ENCODE measurements at regions not wholly inside any gene's neighbourhood (a gene's known extent, or its start where the extent isn't known, plus 50 kb on each side); places are given as distances from the start of the nearest gene placed in this dataset.

DNA sequence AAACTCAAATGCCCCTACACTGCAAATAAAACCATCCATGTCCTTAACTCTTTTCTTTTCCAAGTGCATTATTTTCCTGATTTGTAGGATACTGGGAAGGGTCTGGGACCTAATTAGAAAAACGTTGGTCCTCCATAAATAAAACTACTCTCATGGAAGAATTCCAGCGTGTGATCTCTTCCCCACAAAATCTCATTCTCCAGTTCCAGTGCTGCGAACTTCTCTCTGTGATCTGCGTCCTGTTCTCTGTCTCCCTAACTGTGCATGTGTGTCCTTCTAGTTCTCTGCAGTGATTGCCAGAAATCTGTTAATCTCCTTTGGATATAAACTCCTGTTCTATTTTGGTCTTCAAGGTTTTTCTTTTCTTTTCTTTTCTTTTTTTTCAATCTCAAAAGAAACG, 148.1 kb downstream of the BBOX1 start:
- TF ChIP-seq, protein P1, sequence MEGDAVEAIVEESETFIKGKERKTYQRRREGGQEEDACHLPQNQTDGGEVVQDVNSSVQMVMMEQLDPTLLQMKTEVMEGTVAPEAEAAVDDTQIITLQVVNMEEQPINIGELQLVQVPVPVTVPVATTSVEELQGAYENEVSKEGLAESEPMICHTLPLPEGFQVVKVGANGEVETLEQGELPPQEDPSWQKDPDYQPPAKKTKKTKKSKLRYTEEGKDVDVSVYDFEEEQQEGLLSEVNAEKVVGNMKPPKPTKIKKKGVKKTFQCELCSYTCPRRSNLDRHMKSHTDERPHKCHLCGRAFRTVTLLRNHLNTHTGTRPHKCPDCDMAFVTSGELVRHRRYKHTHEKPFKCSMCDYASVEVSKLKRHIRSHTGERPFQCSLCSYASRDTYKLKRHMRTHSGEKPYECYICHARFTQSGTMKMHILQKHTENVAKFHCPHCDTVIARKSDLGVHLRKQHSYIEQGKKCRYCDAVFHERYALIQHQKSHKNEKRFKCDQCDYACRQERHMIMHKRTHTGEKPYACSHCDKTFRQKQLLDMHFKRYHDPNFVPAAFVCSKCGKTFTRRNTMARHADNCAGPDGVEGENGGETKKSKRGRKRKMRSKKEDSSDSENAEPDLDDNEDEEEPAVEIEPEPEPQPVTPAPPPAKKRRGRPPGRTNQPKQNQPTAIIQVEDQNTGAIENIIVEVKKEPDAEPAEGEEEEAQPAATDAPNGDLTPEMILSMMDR (IDR thresholded peaks at IDR 0.05): no peak
- DNase-seq (no peak), ATAC-seq (no peak)
- Histone ChIP-seq H3K9me3 (no peaks in the 10 kb centered on the region), H3K36me3 (ENCODE audit: insufficient read depth in 1 of 2, low read depth in 1 of 2) (no peaks in the 10 kb centered on the region), H3K27me3 (ENCODE audit: insufficient read depth in 3 of 3, low read length in 2 of 3) (no peaks in the 10 kb centered on the region), H3K4me3 (no peak overlapping the region), H3K27ac (no peak overlapping the region), H3K4me1 (peaks cover 4% of the 10 kb centered on the region)
- intact Hi-C loops (cut with DNase I): loop anchor here in 1 of 2 donors (2.0 to 10.0 kb wide), 2 partner anchors 46 to 292 kb away; no protein-coding TSS in a partner anchor
- 19 to 37% (median 29%) methylated on average over 5 of the region's 5 CpGs for WGBS, 3 donors

DNA sequence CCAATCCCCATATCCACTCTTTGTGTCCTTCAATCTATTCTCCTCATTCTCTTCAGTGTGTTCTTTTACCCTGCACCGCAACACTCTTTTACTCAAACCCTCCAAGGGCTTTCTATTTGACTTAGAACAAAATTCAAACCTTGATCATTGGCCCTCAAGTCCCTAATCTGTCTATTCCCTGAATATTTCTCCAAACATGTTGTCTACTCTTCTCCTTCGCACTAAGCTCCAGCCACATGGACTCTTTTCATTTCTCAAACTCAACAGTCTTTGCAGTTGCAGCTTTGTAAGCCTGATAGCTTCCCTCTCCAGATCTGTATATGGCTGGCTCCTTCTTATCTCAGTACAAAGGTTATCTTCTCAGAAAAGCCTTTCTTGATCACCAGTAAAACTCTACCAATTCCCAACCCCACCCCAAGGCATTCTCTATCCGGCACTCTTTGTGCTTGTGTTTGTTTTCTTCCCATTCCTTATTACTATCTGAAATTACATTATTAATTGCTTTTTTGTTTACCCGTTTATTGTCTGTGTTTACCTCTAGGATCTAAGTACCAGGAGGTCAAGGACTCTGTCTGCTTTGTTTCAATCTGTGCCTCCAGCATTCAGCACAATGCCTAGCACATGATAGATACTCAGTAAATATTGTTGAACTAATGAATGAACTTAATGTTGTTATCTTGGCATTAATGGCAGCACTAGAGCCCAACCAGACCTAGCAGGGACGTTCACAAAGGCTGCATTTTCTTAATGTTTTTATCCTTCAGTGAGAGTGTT, 147.4 kb downstream of the BBOX1 start:
- no peak for DNase-seq

DNA sequence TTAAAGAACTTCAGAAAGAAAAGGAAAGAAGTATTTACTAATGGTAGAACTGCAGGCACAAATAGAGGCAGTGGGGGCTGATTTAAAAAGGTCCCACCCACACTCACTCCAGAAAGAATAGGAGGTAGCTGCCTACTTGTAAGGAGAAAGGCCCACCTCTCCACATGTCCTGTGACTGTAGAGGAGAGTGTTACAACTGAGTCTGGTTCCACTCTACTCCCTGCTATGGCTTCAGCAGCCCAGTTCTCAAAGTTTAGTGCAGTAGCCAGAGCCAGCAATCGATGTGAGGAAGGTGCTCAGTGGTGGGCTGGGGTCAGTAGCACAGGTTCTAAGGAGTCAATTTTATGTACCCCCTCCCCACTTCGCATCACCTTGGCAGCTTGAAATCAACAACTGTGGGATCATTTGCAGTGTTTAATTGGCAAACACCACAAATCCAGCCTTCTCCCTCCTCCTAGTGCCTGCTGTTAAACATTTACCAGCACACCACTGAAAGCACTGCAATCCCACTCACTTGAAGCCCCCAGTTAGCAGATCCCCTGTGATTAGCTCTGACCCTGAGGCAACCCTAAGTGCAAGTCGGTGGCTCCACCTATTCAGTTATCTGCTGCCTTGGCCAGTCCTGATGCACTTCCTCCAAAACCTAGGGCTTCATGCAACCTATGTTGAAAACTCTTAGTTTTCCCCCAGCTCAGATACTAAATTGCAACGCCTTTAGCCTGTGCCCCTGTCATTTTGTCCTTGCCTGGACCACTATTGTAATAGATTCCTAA, 146.6 kb downstream of the BBOX1 start:
- Histone ChIP-seq H3K9me3 (no peaks in the 10 kb centered on the region), H3K4me1 (peaks cover 4% of the 10 kb centered on the region), H3K27ac (no peak overlapping the region), H3K36me3 (ENCODE audit: insufficient read depth in 1 of 2, low read depth in 1 of 2) (no peaks in the 10 kb centered on the region), H3K27me3 (ENCODE audit: insufficient read depth in 3 of 3, low read length in 2 of 3) (no peaks in the 10 kb centered on the region), H3K4me3 (no peak overlapping the region)
- 75 to 84% (median 84%) methylated on average over 4 of the region's 4 CpGs for WGBS, 3 donors
- DNase-seq: no peak
- intact Hi-C loops (cut with DNase I): loop anchor here in 1 of 2 donors (10.0 kb wide), 1 partner anchor 48 kb away; no protein-coding TSS in a partner anchor
- ATAC-seq: no peak
- TF ChIP-seq, protein P1 (IDR thresholded peaks at IDR 0.05): no peak

More for the DNA sequence above, 147.4 kb downstream of the BBOX1 start:
- Histone ChIP-seq H3K4me3 (no peak overlapping the region), H3K27me3 (ENCODE audit: insufficient read depth in 3 of 3, low read length in 2 of 3) (no peaks in the 10 kb centered on the region), H3K36me3 (ENCODE audit: insufficient read depth in 1 of 2, low read depth in 1 of 2) (no peaks in the 10 kb centered on the region), H3K9me3 (no peaks in the 10 kb centered on the region), H3K27ac (no peak overlapping the region), H3K4me1 (peaks cover 4% of the 10 kb centered on the region)
- 67 to 80% (median 74%) methylated on average over 5 of the region's 5 CpGs for WGBS, 3 donors
- TF ChIP-seq, protein P1 (IDR thresholded peaks at IDR 0.05): no peak
- no peak for ATAC-seq
- intact Hi-C loops (cut with DNase I): loop anchor here in 1 of 2 donors (2.0 to 10.0 kb wide), 2 partner anchors 47 to 293 kb away; no protein-coding TSS in a partner anchor

DNA sequence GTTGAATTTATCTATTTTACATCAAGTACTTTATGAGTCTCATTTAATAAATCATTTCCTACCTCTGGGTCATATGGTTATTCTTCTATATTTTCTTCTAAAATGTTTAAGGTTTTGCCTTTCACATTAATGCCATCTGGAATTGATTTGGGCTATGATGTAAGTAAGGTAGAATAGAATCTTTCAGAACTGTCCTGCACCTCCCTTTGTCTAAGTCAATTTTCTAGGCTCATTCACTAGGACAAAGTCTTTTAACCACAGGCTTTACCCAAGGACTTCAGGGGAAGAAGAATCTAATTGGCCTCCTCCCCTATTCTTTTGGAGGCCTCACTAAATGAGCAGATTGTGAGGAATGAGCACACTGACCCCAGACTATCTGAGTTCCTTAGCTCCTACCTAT, 146.0 kb downstream of the BBOX1 start:
- Histone ChIP-seq H3K9me3 (no peaks in the 10 kb centered on the region), H3K36me3 (ENCODE audit: insufficient read depth in 1 of 2, low read depth in 1 of 2) (no peaks in the 10 kb centered on the region), H3K27ac (no peak overlapping the region), H3K4me1 (peaks cover 4% of the 10 kb centered on the region), H3K4me3 (no peak overlapping the region), H3K27me3 (ENCODE audit: insufficient read depth in 3 of 3, low read length in 2 of 3) (no peaks in the 10 kb centered on the region)
- ATAC-seq (no peak), DNase-seq (no peak)
- intact Hi-C loops (cut with DNase I): loop anchor here in 1 of 2 donors (10.0 kb wide), 1 partner anchor 48 kb away; no protein-coding TSS in a partner anchor
- TF ChIP-seq, protein P1 (IDR thresholded peaks at IDR 0.05): no peak
